Neural progenitor cell (in vitro differentiated cells): ENCODE measurements at regions not wholly inside any gene's neighbourhood (a gene's known extent, or its start where the extent isn't known, plus 50 kb on each side); places are given as distances from the start of the nearest gene placed in this dataset.

Experiments
- DNase-seq: peaks from one replicate; pipeline ENCODE4 v3.0.0-alpha.2; 2016; ENCODE audit warnings: low spot score
- H2AFZ ChIP-seq: fragments of 200-600 bp; sonication (generic); replicated peaks from 2 replicates; pipeline ENCODE4 v1.6.1; 2016; ENCODE audit warnings: antibody characterized with exemption
- H3F3A ChIP-seq: fragments of 200-600 bp; sonication (generic); 2 replicates; pipeline ENCODE4 v1.6.1; 2016; ENCODE audit warnings: antibody characterized with exemption, low read depth
- H3K27ac ChIP-seq: fragments of 200-600 bp; sonication (generic); 2 replicates; pipeline ENCODE4 v1.5.1; 2016; ENCODE audit warnings: mild to moderate bottlenecking
- H3K27me3 ChIP-seq: fragments of 200-600 bp; sonication (generic); 2 replicates; pipeline ENCODE4 v1.6.1; 2016; ENCODE audit warnings: mild to moderate bottlenecking, moderate library complexity
- H3K36me3 ChIP-seq: fragments of 200-600 bp; sonication (generic); 2 replicates; pipeline ENCODE4 v1.5.1; 2016
- H3K4me1 ChIP-seq: fragments of 200-600 bp; sonication (generic); 2 replicates; pipeline ENCODE4 v1.6.1; 2016; ENCODE audit warnings: mixed run types
- H3K4me2 ChIP-seq: fragments of 200-600 bp; sonication (generic); 2 replicates; pipeline ENCODE4 v1.6.1; 2016
- H3K4me3 ChIP-seq: fragments of 200-600 bp; sonication (generic); 2 replicates; pipeline ENCODE4 v1.5.1; 2016
- H3K79me2 ChIP-seq: fragments of 200-600 bp; sonication (generic); 2 replicates; pipeline ENCODE4 v1.6.1; 2016; ENCODE audit warnings: low read depth
- H3K9ac ChIP-seq: fragments of 200-600 bp; sonication (generic); 2 replicates; pipeline ENCODE4 v1.6.1; 2016
- H3K9me3 ChIP-seq: fragments of 200-600 bp; sonication (generic); 2 replicates; pipeline ENCODE4 v1.5.1; 2016; ENCODE audit warnings: low read depth
- H4K20me1 ChIP-seq: fragments of 200-600 bp; sonication (generic); 2 replicates; pipeline ENCODE4 v1.6.1; 2016; ENCODE audit warnings: low read depth
- H3K27ac Mint-ChIP-seq: 3 replicates; pipeline ENCODE4 v1.8.0; 2021; ENCODE audit warnings: mixed read lengths
- H3K27me3 Mint-ChIP-seq: 2 replicates; pipeline ENCODE4 v1.8.0; 2022; ENCODE audit warnings: low read depth, mild to moderate bottlenecking, inconsistent platforms, moderate library complexity, mixed read lengths; ENCODE audit not compliant: insufficient read depth
- H3K36me3 Mint-ChIP-seq: 3 replicates; pipeline ENCODE4 v1.8.0; 2021; ENCODE audit warnings: mixed read lengths
- H3K4me1 Mint-ChIP-seq: 3 replicates; pipeline ENCODE4 v1.8.0; 2021; ENCODE audit warnings: mixed read lengths
- H3K4me3 Mint-ChIP-seq: 3 replicates; pipeline ENCODE4 v1.8.0; 2021; ENCODE audit warnings: mild to moderate bottlenecking, moderate library complexity, mixed read lengths
- H3K9me3 Mint-ChIP-seq: 3 replicates; pipeline ENCODE4 v1.8.0; 2020; ENCODE audit warnings: mixed read lengths
- CTCF ChIP-seq: fragments of 200-600 bp; sonication (generic); IDR thresholded peaks from 2 replicates; pipeline ENCODE4 v1.5.1; 2017; ENCODE audit warnings: antibody characterized with exemption, mild to moderate bottlenecking
- EZH2 ChIP-seq: fragments of 200-600 bp; sonication (generic); IDR thresholded peaks from 2 replicates; pipeline ENCODE4 v1.6.1; 2017; ENCODE audit warnings: antibody characterized with exemption, mild to moderate bottlenecking, moderate library complexity
- EZH2phosphoT487 ChIP-seq: fragments of 200-600 bp; sonication (generic); IDR thresholded peaks from 2 replicates; pipeline ENCODE4 v1.6.1; 2017; ENCODE audit warnings: antibody characterized with exemption

DNA sequence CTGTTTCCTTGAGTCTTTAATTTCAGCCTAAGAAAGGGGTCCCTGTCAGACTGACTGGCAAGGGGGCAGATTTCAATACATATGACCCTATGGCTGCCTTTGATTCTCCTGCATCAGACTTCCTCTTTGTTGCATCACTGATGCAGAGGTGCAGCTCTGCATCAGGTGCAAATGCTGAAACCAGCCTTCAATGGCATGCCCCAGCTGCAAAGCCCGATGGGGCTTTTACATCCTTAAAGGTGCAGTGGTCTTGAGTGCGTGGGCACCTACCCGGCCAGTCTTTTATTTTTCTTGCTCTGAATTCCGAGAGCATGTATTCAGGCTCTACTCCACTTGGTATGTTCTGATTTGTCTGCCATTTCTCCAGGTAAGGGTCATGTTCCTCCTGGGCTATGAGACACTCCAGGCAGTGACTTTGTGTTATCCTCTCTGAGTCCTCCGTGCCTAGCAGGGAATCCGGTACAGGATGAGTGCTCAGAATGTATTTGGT, 169.5 kb downstream of the MYCN start:
- H3K9me3 Mint-ChIP-seq: no peaks in the 10 kb centered on the region
- Histone ChIP-seq H2AFZ (no peak overlapping the region), H3K4me1 (peaks cover 25% of the 10 kb centered on the region), H3F3A (peaks cover 26% of the 10 kb centered on the region), H3K4me2 (no peak overlapping the region), H3K27me3 (no peaks in the 10 kb centered on the region), H3K9ac (no peak overlapping the region), H3K9me3 (no peaks in the 10 kb centered on the region), H3K4me3 (no peak overlapping the region), H3K79me2 (no peaks in the 10 kb centered on the region), H4K20me1 (no peaks in the 10 kb centered on the region), H3K36me3 (no peaks in the 10 kb centered on the region), H3K27ac (no peak overlapping the region)
- H3K27ac Mint-ChIP-seq: peak overlapping the region; percentile 50
- no peak for DNase-seq
- H3K27me3 Mint-ChIP-seq: peaks cover 5% of the 10 kb centered on the region
- H3K4me3 Mint-ChIP-seq: no peak overlapping the region
- peaks cover 26% of the 10 kb centered on the region for H3K4me1 Mint-ChIP-seq
- no peaks in the 10 kb centered on the region for H3K36me3 Mint-ChIP-seq
- TF ChIP-seq EZH2: no peak
- TF ChIP-seq EZH2phosphoT487: no peak
- no peak for TF ChIP-seq CTCF

- Mint-ChIP-seq H3K4me1 (peaks cover 28% of the 10 kb centered on the region), H3K9me3 (no peaks in the 10 kb centered on the region), H3K4me3 (no peak overlapping the region), H3K36me3 (no peaks in the 10 kb centered on the region), H3K27ac (no peak overlapping the region), H3K27me3 (peaks cover 5% of the 10 kb centered on the region)
- Histone ChIP-seq H3K4me2 (no peak overlapping the region), H3K27ac (no peak overlapping the region), H3K4me1 (peaks cover 26% of the 10 kb centered on the region), H3K9ac (no peak overlapping the region), H3K36me3 (no peaks in the 10 kb centered on the region), H3K27me3 (no peaks in the 10 kb centered on the region), H3K9me3 (peaks cover under 1% of the 10 kb centered on the region), H2AFZ (no peak overlapping the region), H3F3A (peaks cover 31% of the 10 kb centered on the region), H4K20me1 (no peaks in the 10 kb centered on the region), H3K79me2 (no peaks in the 10 kb centered on the region), H3K4me3 (no peak overlapping the region)
- TF ChIP-seq EZH2 (no peak), EZH2phosphoT487 (no peak), CTCF (no peak)
- no peak for DNase-seq
Observed at GRCh38 chr2:16109368-16109820, 169.0 kb downstream of the MYCN start.

GRCh38 chr2:16107246-16107645, 166.9 kb downstream of the MYCN start:
- Mint-ChIP-seq H3K27me3 (peaks cover 8% of the 10 kb centered on the region), H3K27ac (no peak overlapping the region), H3K36me3 (no peaks in the 10 kb centered on the region), H3K4me3 (no peak overlapping the region), H3K9me3 (peaks cover 4% of the 10 kb centered on the region), H3K4me1 (peaks cover 45% of the 10 kb centered on the region)
- Histone ChIP-seq H2AFZ (no peak overlapping the region), H3K9me3 (peaks cover 5% of the 10 kb centered on the region), H3F3A (peaks cover 53% of the 10 kb centered on the region), H3K27me3 (no peaks in the 10 kb centered on the region), H3K36me3 (no peaks in the 10 kb centered on the region), H3K4me2 (no peak overlapping the region), H3K4me3 (no peak overlapping the region), H3K79me2 (no peaks in the 10 kb centered on the region), H4K20me1 (no peaks in the 10 kb centered on the region), H3K4me1 (peaks cover 47% of the 10 kb centered on the region), H3K9ac (no peak overlapping the region), H3K27ac (no peak overlapping the region)
- DNase-seq: no peak
- TF ChIP-seq EZH2 (no peak), EZH2phosphoT487 (no peak), CTCF (no peak)
